CD4-positive, alpha-beta T cell treated with Interleukin-15 for 1 hour (primary cell): ENCODE measurements at regions not wholly inside any gene's neighbourhood (a gene's known extent, or its start where the extent isn't known, plus 50 kb on each side); places are given as distances from the start of the nearest gene placed in this dataset.

Experiments used
- DNase-seq: peaks from one replicate; pipeline ENCODE4 v3.0.0-alpha.2; 2020

DNA sequence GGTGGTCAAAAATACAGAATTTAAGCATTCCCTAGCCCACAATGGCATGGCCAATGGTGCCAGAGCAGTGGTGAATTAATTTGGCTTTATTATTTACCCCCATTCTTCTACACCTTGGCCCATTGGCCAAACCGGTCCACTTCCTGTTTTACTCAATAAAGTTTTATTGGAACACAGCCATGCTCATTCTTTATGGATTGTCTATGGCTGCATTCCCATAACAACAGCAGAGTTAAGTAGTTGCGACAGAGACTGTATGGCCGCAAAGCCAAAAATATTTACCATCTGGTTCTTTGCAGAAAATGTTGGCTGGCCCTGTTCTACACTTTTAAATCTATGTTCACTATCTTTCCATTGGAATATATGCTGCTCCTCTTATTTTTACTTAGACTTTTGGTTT lies 130.3 kb upstream of the CCDC68 start:
- no peak for DNase-seq

DNA sequence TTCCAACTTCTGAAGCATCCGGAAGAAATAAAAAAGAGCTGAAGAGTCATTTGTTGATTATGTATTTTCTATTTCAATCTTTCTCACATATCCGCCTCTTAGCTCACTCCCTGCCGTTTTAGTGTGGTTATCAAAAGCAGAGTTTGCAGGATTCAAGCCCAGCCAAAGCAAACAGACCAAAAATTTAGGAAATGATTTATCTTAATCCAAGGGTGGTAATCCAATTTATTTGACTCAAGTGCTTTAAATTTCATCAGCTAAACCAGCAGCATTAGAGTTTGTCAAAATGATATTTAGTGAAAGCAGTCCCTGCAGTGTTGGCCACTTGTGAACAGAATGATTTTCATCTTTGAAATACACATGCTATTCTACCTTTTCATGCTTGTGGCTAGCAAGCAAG lies 129.3 kb upstream of the CCDC68 start:
- DNase-seq: no peak

DNA sequence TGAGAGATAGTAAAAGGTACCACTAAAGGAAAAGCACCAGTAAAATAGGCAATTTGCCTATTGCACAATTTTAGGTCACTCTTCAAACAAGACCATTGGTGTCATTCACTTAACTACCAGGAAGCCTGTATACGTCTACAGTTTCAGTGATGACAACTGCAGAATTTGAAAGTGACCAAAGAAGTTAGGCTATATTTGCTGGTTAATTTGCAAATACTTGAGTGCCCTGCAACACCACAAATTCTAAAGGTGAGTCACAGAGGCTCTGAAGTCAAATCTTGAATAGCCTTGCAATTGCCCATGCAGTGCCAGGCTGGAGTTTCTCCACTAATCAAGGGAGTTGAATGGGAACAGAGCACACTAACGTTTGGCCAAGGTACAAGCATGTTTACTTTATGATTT lies 128.7 kb upstream of the CCDC68 start:
- no peak for DNase-seq

DNA sequence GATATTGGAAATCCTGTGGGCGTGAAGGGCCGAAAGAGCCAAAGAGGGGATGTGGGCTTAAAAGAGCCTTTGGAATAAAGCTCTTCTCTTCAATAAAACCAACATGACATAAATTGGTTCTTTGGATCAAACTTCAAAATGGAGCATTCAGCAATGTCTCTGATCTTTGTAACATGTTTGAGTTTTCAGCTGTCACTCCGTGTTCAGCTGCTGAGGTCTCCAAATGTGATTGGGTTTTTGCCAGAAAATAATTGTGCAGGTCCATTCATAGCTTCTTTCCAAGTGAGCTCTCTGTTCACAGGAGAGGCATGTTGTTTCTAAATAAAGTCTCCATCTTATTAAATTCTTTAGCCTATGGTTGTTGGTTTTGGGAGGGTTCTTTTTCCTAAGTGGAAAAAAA lies 127.6 kb upstream of the CCDC68 start:
- DNase-seq: no peak

DNA sequence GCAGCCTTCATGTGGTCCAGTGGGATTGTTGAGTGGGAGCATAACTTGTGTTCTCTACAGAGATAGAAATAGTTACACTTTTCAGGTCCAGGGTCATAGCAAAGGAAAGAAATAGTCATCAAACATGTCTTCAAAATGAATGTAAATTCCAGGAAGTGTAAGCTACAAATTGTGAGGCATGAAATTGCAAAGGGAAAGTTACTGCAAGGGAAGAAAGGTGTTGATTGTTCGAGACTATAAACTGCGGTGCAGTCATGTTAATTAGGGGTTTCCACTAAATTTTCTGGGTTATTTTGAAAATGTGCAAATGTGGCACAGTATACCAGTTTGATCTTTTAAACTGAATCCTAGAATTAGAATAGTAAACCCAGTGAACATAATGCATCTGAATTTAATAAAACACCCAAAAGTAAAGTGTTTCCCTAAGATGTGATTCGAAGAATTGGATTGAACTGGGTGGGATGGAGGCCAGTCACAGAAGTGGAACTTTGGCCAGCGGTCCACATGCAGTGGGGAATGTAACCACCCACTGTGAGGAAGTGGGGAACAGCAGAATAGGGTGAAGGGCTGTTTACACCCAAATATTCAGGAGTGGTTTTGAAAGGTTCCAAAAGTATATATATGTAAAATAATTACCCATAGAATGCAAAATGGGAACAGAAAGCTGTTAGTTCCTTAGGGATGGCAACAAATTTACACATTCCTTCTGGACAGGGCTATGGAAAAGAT lies 126.5 kb upstream of the CCDC68 start:
- DNase-seq: no peak

DNA sequence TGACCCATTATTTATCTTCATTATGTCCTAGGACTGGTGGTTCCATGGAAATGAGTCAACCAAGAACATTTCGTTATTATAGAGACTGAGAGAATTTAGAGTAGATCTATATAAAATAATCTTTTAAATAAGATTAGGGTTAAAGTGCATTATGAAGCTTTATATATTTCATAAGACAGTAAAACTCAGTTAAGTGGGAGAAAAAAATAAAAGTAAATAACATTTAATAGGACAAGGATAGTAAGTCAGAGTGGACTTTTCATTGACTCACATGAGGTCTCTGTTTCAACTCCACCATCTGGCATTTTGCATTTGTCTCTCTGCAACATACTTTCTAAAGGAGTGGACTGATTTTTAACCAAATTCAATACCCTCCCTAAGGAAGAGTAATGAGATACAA lies 125.3 kb upstream of the CCDC68 start:
- DNase-seq: no peak

DNA sequence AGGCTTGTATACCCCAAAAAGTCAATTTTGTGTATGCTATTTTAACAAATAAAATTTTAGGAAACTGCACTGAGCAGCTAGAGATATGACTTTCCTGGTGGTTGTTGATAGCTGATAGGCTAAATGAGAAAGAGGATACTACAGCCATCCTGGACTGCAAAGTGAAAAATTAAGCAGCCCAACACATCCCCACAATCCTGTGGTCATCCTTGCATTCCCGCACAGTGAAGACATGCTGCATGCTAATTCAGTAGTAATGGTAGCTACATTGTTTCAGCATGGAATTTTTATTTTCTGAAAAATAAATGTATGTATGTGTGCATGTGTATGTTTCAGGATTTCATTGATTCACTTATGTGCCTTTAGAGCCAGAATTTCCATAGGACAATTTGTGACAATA lies 124.2 kb upstream of the CCDC68 start:
- no peak for DNase-seq

DNA sequence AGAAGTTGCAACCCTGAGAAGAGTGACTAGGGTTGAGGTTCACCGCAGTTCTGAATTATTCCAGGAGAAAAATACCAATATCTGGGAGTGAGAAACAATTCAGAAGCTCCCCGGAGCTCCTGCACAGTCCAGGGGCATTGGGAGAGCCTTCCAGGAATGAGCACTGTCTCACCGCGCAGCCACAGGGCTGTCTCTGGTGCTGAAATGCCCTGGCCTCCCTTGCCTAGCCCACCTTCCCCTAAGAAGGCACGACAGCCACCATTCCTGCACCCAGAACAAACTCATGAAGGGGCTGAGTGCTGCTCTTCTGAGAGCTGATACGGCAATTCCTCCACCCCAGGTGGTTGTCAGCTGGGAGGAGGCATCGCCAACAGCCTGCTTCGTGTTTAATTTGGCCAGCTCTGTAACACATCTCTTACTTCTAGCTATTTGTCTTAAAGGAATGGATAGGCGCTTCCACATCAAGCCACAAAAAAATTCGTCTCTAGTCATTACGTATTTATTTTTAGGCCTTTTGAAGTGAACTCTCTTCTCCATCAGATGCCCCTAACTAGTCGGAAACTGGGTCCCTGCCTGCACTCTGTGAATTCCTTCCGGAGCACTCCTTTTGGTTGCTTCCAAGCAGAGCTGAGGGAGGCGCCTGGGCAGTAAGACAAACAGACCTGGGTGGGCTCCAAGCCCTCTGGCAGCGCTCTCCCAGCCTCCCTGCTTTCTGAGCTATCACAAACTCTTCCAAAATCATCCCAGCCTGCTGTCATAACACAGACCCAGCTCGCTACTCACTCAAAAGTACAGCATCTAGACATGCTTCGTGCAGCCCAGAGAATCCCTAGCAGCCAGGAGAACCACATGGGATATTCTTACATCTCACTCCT lies 120.5 kb upstream of the CCDC68 start:
- DNase-seq: no peak

DNA sequence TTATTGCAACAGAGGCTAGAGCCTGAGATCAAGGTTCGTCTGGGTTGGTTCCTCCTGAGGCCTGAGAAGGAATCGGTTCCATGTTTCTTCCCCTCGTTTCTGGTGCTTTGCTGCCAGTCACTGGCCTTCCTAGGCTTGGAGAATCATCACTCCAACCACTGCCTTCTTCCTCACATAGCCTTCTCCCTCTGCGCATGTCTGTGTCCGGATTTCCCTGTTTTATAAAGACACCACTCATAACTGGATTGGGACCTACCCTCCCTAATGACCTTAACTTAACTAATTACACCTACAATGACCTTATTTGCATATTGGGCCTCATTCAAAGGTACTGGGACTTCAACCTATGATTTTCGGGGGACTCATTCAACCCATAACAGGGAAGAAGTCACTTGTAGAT lies 119.8 kb upstream of the CCDC68 start:
- no peak for DNase-seq

DNA sequence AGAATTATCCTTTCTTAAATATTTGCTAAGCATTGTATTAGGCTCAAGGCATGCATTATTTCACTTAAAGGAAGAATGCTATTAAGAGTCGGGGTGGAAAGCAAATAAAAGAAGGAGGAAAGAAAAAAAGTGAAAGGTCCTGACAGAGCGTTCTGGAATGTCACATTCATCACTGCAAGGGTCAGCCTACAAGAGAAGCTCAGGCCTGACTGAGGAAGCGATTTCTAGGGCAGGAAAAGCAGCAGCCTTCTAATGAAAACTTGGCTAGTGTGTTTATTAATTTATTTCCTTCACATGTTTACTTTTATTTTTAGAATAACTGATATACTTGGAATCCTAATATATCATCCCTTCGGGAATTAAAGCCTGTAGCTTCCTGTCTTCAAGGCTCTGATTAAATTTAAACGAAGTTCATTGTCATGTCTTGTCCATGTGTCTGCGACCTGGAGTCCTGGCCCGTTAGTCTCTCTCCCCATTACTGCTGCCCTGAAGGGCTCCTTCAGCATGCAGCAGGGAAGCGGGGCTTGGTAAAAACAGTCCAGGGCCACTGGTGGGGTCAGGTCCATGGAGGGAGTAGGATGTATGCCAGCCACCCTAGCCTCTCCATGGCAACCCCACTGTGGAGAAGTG lies 119.2 kb upstream of the CCDC68 start:
- no peak for DNase-seq

DNA sequence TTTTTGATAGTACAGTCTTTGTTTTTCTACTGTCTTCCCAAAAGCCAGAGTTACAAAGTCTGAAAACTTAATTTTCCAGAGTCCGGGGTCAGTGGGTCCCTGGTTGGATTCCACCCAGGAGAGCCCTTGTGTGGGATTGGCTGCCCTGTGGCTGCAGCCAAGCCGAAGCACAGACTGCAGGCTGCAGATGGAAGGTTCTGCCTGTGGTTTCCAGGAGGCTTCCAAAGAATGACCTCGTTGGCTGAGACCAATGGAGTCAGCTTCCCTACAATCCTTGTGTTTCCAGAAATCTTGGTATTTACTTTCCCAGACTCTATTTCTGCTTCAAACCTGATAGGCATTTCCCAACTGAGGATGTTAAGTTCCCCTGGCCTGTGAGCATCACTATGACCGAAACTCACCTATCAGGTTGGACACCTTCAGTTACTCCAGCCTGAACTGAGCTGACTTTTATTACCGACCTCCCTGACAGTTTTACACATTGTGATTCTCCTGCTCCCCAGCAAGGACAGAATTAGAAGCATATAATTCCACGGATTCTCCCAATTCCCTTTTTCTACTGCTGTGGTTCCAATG lies 117.5 kb upstream of the CCDC68 start:
- no peak for DNase-seq

DNA sequence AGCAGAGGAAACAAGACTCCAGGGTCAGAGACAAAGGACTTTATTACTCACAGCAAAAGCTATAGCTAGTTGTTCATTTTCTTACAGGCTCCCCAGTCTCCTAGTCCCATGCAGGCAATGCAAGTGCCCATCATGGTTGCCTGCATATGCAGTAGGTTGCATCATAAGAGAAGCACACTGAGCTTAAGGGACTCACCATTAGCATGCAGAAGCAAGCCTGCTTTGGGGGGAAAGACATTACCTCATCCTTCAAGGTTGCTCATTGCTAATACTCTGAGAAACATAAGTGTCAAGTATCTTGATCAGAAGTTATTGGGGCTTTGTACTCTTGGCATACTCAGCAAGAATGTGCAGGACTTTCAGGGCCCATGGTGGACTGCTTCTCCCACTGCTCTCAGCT lies 114.6 kb upstream of the CCDC68 start:
- DNase-seq: no peak

DNA sequence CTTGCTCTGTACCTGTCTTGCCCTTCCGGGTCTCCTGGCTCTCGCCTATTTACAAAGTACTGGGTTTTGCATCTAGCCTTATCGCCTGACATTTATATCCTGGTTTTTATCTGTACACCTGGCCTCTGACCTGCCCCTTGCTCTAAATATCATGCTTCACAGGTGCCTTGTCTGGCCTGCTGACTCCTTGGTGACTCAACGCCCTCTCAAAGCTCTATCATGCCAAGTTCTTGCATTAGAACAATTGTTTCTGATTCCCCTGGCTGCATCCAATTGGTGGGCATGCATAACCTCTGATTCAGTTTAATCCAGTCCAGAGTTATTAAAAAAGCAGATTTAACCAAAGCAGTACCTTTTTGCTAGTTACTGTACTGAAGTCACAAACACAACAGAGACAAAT lies 113.9 kb upstream of the CCDC68 start:
- no peak for DNase-seq

DNA sequence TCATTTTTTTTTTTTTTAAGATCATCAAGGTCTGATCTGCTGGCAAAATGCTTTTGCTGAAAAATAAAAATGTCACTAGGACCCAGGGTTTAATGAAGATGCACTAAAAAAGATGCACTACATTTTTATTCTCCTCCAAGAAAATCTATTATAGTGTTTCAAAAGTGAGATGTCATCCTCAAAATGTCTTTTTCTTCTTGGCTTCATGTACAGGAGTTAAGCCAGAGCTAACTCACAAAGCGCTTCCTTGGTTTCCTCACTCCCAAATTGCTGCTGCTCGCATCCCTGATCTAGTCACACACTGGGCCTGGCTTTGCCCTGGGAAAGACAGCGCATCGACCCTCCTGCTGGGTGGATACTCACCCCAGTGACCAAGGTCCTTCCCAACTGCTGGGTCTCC lies 113.4 kb upstream of the CCDC68 start:
- DNase-seq: no peak

DNA sequence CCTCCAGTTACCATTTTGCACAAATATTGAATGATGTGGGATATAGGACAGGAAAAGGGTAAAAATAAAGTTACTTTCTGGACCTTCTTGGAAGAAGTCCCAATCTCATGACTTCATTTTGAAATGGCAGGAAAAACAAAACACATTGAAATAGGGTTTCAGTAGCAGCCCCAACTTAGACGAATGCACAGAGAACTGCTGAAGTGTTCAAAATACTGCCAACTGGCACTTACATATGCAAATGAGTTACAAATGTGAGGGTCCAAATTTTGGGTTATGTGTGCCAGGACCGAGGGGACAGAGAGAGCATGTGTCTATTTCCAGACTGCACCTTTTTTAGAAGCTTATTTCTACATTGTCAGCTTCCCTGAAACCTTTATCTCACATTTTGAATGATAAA lies 112.9 kb upstream of the CCDC68 start:
- DNase-seq: no peak

DNA sequence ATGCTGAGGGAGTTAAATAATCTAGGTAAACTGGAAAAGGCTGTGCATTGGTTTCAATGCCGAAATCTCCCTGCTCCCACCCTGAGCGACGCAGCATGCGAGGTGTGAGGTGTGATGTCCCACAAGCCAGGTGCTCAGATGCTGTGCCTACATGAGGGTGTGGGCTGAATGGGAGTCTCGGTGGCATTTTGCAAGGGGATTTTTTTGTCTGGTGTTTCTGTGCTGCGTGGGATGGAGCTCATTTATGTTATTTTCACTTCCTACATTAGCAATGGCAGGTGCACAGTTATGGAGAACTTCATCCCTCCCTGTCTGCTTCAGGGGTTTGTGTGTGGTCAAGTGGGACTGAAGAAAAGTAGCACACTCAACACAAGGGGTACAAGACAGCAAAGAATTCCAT lies 110.2 kb upstream of the CCDC68 start:
- DNase-seq: peak; percentile 34

DNA sequence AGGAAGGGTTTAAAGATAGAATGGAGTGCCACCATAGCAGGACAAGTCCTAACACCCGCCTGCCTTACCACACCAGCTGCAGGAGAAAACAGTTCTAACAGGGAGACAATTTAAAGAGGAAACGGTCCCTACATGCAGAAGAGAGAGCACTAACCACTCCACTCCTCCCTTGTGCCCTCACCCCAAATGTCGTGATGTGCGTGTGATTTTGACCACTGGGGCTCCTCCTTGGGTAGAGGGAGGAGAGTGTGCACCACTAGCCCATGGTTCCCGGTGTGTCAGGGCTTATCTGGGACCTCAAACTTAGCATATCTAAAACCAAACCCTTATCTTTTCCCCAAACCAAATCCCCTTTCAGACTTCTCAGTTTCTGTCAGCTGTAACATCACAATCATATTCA lies 105.5 kb upstream of the CCDC68 start:
- DNase-seq: no peak

DNA sequence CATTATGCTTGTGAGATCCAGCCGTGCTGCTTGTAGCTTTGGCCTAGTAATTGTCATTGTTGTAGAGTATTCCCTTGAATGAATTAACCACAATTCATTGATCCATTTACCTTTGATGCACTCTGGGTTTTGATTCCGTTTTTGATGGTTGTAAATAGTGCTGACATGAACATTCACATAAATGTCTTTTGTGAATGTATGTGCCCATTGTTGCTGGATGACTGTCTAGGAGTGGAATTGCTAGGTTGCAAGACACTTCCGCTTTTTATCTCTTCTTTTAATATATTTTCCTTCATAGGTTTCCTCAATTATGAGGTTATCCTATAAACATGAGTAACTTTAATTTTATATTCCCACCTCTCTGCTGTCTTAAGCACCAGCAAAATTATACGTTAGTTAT lies 104.8 kb upstream of the CCDC68 start:
- DNase-seq: no peak

DNA sequence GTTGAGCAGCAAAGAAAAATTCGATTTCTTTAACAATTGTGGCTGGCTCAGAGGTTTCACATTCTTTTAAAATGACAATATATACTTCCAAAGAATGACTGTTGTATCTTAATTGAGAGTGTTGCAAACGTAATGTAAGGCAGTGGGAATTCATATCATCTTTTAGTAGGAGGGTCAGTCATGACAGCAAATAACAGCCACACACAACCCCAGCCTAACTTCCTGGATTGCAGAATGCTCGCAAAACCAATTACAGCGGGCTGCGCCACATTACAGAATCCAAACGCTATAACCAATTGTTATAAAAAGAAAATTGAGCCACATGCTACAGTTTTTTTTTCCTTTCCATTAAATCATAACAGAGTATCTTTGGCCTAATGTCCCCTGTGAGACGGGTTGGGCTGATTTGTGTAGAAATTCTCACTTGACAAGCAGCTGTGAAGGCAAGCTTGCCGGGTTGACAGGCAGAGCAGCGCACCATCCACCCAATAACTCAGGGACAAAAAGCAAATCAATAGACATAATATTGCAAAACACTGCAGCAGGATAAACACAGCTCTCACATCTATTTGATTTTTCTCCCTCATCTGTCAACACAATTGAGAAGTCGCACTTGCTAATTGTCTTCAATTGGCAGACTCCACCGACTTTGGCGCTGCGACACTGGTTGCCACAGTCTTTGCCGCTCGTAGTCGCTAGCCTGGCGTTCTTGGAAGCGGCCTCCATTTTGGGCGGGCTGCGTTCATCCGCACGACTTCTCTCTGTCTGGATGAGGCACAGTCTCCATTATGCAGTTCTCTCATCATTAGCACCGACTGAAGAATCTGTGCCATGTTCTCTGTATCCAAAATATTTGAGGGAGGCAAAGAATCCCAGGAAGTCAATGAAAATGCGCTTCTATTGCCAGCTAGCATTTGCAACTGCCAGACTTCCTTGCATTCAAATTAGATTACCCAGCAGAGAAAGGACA lies 95.0 kb upstream of the CCDC68 start:
- no peak for DNase-seq

DNA sequence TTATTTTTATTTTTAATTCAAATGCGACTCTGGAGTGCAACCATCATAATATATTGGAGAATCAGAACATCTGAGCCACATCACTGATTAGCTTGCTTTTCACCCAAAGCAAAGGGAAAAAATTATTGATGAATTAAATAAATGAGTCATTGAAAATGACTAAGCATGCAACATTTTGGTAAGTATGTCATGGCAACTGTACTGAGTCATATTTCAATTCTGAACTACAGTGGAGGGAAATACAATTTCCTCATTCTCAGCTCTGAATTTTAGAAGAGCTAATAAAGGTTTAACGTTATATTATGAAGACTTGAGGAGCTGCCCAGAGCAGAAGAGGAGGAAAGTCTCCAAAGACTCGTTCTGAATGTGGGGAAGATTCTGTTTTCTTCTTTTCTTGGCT lies 89.6 kb upstream of the CCDC68 start:
- no peak for DNase-seq

DNA sequence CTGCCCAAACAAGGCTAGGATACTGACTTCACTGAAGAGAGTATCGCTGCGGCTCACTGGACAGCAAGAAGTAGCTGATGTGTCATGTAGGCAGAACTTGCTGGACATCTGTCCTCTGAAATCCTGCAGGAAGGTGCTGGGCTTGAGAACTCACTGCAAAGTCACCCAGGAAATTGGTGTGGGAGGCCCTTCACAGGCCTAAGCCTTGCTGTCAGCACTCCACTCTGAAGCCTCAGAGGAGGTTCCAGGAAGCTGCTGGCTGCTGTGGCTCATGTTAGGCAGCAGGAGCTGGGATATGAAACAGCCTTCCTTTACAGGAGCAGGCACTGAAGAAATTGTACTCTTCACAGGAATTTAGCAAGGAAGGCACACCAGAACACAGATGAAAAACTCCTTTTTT lies 88.3 kb upstream of the CCDC68 start:
- DNase-seq: no peak

DNA sequence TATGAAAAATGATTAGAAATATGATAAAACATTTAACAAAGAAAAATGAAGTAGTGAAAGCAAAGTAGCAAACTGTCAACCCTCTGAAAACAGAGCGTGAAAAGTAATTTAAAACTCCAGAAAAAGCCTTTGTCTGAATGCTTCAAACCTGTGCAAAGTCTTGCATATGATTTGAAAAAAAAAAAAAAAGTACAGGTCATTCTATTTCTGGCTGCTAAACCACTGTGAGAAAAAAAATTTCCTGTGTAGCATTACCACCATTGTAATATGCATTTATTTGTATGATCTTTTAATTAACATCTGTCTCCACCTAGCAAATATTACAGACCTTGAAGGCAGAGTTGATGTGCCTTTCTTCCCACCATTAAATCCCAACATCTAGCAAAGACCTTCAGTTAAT lies 82.1 kb upstream of the CCDC68 start:
- DNase-seq: no peak

DNA sequence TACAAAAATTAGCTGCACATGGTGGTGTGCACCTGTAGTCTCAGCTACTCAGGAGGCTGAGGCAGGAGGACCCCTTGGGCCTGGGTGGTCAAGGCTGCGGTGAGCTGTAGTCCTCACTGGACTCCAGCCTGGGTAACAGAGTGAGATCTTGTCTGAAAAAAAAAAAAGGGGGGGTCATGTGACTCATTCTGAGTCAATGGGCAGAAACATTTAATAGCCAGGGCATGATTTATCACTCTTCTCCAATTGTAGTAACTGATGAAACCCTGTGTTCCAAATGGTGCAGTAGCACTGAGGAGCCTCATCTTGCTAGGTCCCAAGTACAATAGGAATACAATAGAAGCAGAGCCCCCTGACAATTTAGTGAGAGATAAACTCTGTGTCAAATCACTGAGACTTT lies 78.9 kb upstream of the CCDC68 start:
- no peak for DNase-seq
